ENCODE measurements at regions not wholly inside any gene's neighbourhood (a gene's known extent, or its start where the extent isn't known, plus 50 kb on each side); places are given as distances from the start of the nearest gene placed in this dataset.
"Not testable (repeated sequence)": the region's sequence is repeated elsewhere in the genome, so short reads cannot be mapped to it uniquely, and the experiment has no call there.

- DNase-seq: no peak
These were observed 277.0 kb upstream of the PTCHD4 start for GRCh38 chr6:48388044-48388443.

DNA sequence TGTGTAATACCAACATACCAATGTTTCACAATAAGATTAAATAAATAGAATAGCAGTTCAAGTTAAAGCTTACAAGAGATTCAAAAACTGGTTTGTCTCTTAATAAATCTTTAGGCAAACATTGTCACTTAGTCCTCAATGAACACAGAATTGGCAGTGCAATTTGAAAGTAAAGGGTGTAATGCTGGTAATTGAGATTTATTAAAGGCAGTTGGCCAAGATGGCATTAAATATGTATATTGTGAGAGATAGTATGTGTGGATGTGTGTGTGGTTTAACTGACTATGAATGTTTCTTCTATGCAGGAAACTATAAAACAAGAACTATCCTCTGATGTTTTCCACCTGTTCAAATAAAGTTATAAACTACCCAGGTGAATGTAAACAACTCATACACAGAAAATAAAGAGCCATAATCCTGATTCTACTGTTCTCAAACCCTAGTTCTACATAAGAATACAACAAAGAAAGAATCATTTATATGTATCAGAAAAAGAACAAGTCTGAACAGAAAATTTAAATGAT is 267.9 kb upstream of the PTCHD4 start:
- no peak for DNase-seq

GRCh38 chr6:48377115-48377514 is 266.1 kb upstream of the PTCHD4 start:
- no peak for DNase-seq

DNA sequence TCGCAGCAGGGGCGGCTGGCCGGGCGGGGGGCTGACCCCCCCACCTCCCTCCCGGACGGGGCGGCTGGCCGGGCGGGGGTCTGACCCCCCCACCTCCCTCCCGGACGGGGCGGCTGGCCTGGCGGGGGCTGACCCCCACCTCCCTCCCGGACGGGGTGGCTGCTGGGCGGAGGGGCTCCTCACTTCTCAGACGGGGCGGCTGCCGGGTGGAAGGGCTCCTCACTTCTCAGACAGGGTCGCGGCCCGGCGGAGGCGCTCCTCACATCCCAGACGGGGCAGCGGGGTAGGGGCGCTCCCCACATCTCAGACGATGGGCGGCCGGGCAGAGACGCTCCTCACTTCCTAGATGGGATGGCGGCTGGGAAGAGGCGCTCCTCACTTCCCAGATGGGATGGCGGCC is 260.2 kb upstream of the PTCHD4 start:
- DNase-seq: not testable (repeated sequence)

- no peak for DNase-seq
These were observed 258.1 kb upstream of the PTCHD4 start for GRCh38 chr6:48369100-48369499.

DNA sequence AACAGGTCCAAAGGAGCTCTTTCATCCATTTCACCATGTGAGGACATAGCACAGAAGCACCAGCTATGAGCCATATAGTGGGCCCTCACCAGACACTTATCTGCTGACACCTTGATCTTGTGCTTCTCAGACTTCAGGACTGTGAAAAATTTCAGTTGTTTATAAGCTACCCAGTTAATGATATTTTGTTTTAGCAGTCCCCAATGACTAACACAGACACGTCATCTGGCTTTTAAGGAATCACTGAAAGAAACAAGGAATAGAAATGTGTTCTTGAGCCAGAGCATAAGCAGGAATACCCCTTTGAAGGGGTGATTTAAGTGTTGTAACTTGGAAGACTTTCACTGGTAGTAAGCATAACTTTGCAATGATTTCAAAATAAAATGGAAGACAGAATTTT is 214.7 kb upstream of the PTCHD4 start:
- no peak for DNase-seq

GRCh38 chr6:48318670-48319069 is 207.7 kb upstream of the PTCHD4 start:
- no peak for DNase-seq

DNA sequence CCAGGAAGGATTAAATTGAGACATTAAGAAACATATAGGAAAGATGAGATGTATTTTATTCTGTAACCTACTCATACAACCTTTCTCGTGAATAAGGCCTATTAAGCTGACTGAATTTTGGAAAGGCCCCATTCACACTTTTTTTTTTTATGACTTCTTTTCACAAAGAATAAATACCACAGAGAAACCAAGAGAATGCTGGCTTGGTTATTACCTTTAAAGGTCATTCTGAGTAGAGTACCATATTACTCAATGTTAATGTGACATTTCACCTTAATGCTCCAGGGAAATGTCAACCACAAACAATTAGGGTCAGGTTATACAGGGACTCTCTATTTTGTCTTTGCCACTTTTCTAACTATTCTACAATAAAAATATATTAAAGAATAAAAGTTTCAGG is 204.9 kb upstream of the PTCHD4 start:
- DNase-seq: no peak

DNA sequence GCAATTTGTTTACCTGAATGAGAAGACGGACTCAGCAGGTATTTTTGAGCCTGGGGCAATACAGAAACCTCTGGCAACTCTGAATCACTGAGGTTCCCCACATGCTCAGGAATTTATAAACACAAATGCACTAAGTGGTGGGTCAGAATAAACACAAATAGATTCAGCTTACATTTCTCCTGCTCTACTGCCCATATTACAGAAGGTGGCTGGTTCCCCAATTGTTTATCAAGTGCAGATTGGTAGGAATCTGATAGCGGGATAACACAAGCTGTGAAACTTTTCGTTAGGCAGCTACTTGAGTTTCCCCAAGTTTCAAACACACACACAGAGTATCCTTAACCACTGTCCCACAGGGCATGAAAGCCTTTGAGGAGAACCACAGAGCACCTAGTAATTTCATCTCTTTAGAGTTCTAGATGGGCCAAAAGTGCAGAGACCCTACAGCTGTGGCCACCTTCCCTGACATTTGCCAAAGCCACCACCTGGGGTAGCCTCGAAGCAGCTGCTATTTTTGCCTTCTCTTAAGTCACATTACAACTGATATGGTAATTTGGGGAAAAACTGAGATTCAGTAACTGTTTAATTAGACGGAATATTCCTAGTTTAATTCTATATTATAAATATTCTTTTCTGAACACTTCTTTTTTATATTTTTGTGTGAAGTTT is 204.2 kb upstream of the PTCHD4 start:
- DNase-seq: no peak

- no peak for DNase-seq
These were observed 200.3 kb upstream of the PTCHD4 start for GRCh38 chr6:48311301-48311700.

GRCh38 chr6:48307573-48307972 is 196.6 kb upstream of the PTCHD4 start:
- no peak for DNase-seq

- no peak for DNase-seq
These were observed 179.6 kb upstream of the PTCHD4 start for GRCh38 chr6:48290595-48290994.

- no peak for DNase-seq
These were observed 178.8 kb upstream of the PTCHD4 start for GRCh38 chr6:48289841-48290240.

DNA sequence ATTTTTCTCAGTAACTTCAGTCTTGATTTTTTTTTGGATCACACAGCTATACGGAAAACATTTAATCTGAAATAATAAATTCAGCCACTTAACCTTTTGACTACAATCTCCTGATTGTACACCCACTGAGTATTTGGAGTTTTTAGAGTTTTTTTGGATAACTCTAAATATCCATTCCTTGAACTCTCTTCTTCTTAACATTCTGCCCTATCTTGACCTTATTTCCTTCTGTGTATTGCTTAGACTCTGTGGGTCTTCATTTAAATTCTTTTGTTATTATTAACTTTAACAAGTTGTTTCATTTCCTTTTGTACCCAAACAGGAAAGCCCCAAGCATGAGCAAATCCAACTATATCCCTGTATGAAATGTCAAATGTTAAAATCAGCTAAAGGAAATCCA is 170.2 kb upstream of the PTCHD4 start:
- DNase-seq: no peak

GRCh38 chr6:48280035-48280620 is 169.1 kb upstream of the PTCHD4 start:
- no peak for DNase-seq

DNA sequence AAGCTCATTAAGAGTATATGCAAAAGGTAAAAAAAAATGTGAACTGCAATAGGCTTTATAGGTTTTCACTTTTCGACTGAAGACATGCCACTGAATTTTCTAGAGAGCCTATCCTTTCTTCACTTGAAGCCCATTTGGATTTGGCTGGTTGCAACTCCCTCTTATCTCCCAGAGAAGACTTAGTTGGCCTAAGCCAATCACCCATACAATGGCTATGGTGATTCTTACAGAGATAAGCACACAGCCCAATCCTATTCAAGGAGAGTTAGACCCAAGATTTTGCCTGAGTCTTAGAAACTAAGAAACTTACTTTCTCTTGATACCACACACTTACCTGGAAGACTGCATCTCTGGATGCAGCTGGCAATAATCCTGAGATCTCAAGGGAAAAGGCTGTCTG is 167.3 kb upstream of the PTCHD4 start:
- DNase-seq: no peak

GRCh38 chr6:48272518-48272917 is 161.5 kb upstream of the PTCHD4 start:
- DNase-seq: no peak

GRCh38 chr6:48255094-48255493 is 144.1 kb upstream of the PTCHD4 start:
- no peak for DNase-seq

DNA sequence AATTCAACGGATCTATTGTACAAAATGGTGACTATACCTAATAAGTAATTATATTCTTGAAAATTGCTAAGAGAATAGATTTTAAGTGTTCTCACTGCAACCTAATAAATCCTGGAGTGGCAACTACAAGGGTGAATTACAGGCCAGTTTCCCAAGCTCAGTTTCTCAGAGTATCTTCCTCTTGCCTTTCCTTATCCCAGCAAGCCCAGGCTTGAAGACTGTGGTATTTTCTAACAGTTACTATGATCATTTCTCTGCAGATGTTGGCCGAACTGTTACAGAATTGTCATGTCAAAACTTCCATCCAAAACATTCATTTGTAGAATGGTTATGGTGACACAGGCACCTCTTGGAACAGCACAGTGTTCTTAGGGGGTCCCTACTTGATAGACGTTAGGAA is 138.1 kb upstream of the PTCHD4 start:
- no peak for DNase-seq

- DNase-seq: no peak
These were observed 132.1 kb upstream of the PTCHD4 start for GRCh38 chr6:48243071-48243470.

- DNase-seq: no peak
These were observed 129.3 kb upstream of the PTCHD4 start for GRCh38 chr6:48240287-48240686.

GRCh38 chr6:48236375-48236774 is 125.4 kb upstream of the PTCHD4 start:
- no peak for DNase-seq

DNA sequence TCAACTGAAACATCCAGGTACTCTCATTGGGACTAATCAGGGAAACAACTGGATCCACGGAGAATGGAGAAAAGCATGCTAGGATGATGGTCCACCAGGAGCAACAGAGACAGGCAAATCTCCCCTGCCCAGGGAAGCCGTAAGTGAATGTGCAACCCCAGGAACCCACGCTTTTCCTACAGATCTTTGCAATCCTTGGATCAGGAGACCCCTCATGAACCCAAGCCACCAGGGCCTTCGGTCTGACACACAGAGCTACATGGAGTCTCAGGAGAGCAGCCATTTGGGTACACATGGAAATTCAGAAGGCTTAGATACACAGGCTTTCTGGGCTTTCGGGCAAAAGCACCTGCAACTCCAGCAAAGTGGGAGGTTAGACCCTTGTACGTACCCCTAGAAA is 122.1 kb upstream of the PTCHD4 start:
- no peak for DNase-seq

DNA sequence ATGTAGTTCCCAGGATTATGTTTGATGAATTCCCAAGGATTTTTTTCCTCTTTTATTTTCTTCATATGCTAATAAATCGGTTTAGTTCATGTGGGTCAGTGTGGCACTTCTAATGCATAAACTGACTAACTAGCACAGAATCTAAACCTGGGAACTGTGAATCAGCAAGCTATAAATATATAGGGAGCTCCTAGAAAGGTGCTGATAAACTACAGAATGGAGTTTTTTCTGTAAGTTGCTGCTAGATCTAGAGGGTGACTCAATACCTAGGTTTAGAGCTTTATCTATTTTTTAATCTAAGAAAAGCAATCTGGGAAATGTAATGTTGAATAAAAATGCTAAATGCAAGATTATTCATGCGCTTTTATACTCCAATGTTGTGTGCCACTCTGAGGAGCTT is 118.8 kb upstream of the PTCHD4 start:
- DNase-seq: no peak

DNA sequence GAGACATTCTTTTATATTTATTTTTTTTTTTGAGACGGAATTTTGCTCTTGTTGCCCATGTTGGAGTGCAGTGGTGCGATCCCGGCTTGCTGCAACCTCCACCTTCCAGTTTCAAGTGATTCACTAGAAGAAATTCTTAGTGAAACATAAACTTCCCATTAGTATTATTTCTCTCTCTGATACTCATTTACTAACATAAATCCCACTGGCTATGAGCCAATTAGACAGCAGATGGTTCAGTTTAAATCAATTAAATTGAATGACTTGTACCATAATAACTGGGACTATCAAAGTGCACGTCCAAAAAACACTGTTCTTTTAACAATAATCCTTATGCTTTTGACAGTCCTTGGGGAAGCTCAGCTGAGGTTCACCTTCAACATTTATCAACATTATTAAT is 111.2 kb upstream of the PTCHD4 start:
- DNase-seq: no peak

All from fibroblast of skin of back (primary cell).